ENCODE measurements at regions not wholly inside any gene's neighbourhood (a gene's known extent, or its start where the extent isn't known, plus 50 kb on each side); places are given as distances from the start of the nearest gene placed in this dataset.

DNA sequence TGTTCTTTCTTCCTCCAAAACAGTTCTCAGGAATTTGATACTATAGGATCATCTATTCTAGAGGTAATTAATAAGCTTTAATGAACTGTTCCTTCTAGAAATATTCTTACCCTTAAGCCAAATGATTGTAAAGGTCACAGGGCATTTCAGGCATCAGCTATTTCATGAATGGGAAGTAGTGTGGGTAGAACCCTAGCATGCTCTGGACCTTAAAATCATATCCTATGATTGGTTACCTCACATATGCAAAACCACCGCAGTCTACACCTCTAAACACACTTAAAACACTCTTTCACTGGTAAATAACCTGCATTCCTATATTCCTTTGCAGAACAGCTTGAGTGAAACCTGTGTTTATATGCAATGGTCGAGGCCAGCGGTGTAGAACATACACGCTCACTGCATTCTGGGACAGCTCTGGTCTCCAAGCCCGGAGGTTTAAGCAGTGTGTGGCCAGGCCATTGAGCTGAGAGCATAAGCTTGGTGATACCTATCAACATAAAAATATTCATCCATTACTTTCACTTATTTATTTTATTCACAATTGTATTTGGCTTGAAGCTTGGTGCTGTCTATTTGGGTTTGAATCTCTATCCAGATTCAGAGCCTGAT lies 87.7 kb upstream of the RASGRP1 start:
- Histone ChIP-seq H3K4me1 (ENCODE audit: insufficient read depth) (peaks cover 2% of the 10 kb centered on the region), H3K27ac (ENCODE audit: low read depth) (no peak overlapping the region), H3K4me3 (ENCODE audit: low read depth, low read length) (no peak overlapping the region), H3K36me3 (ENCODE audit: insufficient read depth) (no peaks in the 10 kb centered on the region)
- DNase-seq (ENCODE audit: extremely low spot score): no peak
- WGBS: 87% methylated on average over 5 of the region's 5 CpGs

DNA sequence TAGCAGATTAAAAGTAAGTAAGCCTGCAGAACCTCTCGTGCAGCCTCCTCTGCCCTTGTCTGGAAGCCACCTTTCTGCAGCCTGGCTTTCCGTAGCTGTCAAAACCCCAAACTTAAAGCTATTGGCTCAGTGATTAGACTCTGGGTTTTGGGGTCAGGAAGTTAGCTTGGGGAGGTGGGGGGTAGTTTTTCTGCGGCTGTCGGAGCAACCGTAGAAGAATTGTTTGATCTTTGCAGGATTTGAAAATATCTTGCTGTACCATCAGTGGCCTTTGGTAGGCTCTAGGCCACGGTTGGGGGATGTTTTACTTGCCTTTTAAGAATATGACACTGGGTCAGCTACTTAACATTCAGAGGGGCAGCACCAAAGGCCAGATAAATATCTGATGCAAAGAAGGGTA lies 88.4 kb upstream of the RASGRP1 start:
- Histone ChIP-seq H3K36me3 (ENCODE audit: insufficient read depth) (no peaks in the 10 kb centered on the region), H3K4me3 (ENCODE audit: low read depth, low read length) (no peak overlapping the region), H3K4me1 (ENCODE audit: insufficient read depth) (peaks cover 2% of the 10 kb centered on the region), H3K27ac (ENCODE audit: low read depth) (no peak overlapping the region)
- WGBS: 57% methylated on average over 6 of the region's 6 CpGs
- DNase-seq (ENCODE audit: extremely low spot score): no peak

DNA sequence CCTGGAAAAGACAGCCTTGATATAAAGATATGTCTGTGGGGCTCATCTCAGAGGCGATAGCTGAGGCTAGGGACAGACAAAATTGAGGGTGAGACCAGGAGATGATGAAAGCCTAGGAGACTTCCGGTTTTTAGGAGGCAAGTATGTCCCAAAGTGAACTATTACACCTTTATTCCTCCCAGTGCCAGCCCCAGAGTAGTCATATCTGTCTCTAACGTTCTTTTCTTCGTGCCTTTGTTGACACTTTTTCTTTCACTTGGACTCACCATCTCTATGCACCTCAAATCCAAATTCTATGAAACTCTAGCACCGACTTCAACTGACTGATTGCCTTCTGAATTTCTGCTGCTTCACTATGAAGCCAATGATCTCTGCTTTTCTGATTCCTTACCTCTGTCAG lies 93.8 kb upstream of the RASGRP1 start:
- no peak for DNase-seq (ENCODE audit: extremely low spot score)
- H3K36me3 ChIP-seq (ENCODE audit: insufficient read depth): no peaks in the 10 kb centered on the region
- 77% methylated on average over 5 of the region's 5 CpGs for WGBS
- H3K4me3 ChIP-seq (ENCODE audit: low read depth, low read length): no peak overlapping the region
- H3K27ac ChIP-seq (ENCODE audit: low read depth): no peak overlapping the region
- no peaks in the 10 kb centered on the region for H3K4me1 ChIP-seq (ENCODE audit: insufficient read depth)

DNA sequence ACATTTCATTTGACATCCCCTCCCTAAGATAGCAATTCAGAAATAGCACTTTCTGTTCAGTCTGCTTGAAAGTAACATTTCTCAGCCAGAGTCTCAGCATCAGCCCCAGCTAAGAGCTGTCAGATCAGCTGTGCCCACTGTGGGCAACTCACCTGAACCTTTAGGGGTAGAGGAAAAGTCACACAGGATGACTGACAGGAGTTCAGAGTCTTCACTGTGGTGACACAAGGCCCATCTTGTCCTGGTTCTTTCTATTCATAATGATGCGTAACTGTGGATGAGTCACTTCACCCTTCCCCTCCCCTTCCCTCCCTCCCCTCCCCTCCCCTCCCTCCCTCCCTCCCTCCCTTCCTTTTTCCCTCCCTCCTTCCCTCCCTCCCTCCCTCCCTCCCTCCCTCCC lies 96.1 kb upstream of the RASGRP1 start:
- 71% methylated on average over 1 of the region's 1 CpG for WGBS

GRCh38 chr15:38662033-38662802 lies 97.6 kb upstream of the RASGRP1 start:
- no peak overlapping the region for H3K4me3 ChIP-seq (ENCODE audit: low read depth, low read length)
- no peak for DNase-seq (ENCODE audit: extremely low spot score)
- WGBS: 74% methylated on average over 5 of the region's 5 CpGs
- no peaks in the 10 kb centered on the region for H3K36me3 ChIP-seq (ENCODE audit: insufficient read depth)
- no peaks in the 10 kb centered on the region for H3K4me1 ChIP-seq (ENCODE audit: insufficient read depth)
- H3K27ac ChIP-seq (ENCODE audit: low read depth): no peak overlapping the region

More for the DNA sequence above, 96.1 kb upstream of the RASGRP1 start:
- Histone ChIP-seq H3K36me3 (ENCODE audit: insufficient read depth) (no peaks in the 10 kb centered on the region), H3K27ac (ENCODE audit: low read depth) (no peak overlapping the region), H3K4me3 (ENCODE audit: low read depth, low read length) (no peak overlapping the region), H3K4me1 (ENCODE audit: insufficient read depth) (no peaks in the 10 kb centered on the region)
- DNase-seq (ENCODE audit: extremely low spot score): no peak

GRCh38 chr15:38662805-38663204 lies 98.2 kb upstream of the RASGRP1 start:
- no peaks in the 10 kb centered on the region for H3K36me3 ChIP-seq (ENCODE audit: insufficient read depth)
- no peak overlapping the region for H3K4me3 ChIP-seq (ENCODE audit: low read depth, low read length)
- WGBS: 72% methylated on average over 2 of the region's 2 CpGs
- DNase-seq (ENCODE audit: extremely low spot score): no peak
- H3K4me1 ChIP-seq (ENCODE audit: insufficient read depth): no peaks in the 10 kb centered on the region
- no peak overlapping the region for H3K27ac ChIP-seq (ENCODE audit: low read depth)

DNA sequence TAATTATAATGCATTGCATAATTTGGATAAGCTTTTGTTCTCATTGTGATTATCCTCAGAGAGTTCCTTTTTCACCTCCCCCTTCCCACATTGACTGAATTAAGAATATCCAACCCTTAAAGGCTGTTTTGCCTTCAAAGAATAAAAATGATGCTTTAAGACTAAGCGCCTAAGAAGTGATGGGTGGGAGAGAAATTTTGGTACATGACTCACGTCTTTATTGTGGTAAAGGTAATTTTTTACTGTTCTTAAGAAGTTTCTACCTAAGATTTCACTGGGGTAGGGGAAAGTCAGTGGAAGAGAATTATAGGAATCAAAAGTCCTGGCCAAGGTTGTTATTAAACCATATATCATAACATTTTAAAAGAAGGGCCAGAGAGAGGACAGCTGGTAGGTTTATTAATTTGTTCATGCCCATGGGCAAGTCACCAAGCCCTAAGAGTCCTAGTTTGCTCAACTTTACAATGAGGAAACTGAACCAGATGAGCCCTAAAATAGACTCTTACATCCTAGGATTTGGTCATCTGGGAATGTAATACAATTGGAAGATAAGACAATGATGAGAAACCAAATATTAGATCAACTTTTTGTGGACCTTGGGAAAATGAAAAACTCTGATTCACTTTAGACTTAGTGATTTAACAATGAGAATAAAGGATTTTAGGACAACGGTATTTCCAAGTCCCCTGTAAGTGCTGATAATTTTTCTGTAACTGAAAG lies 101.1 kb upstream of the RASGRP1 start:
- no peak overlapping the region for H3K4me3 ChIP-seq (ENCODE audit: low read depth, low read length)
- no peak for DNase-seq (ENCODE audit: extremely low spot score)
- no peaks in the 10 kb centered on the region for H3K36me3 ChIP-seq (ENCODE audit: insufficient read depth)
- 87% methylated on average over 3 of the region's 3 CpGs for WGBS
- H3K4me1 ChIP-seq (ENCODE audit: insufficient read depth): no peaks in the 10 kb centered on the region
- H3K27ac ChIP-seq (ENCODE audit: low read depth): no peak overlapping the region

DNA sequence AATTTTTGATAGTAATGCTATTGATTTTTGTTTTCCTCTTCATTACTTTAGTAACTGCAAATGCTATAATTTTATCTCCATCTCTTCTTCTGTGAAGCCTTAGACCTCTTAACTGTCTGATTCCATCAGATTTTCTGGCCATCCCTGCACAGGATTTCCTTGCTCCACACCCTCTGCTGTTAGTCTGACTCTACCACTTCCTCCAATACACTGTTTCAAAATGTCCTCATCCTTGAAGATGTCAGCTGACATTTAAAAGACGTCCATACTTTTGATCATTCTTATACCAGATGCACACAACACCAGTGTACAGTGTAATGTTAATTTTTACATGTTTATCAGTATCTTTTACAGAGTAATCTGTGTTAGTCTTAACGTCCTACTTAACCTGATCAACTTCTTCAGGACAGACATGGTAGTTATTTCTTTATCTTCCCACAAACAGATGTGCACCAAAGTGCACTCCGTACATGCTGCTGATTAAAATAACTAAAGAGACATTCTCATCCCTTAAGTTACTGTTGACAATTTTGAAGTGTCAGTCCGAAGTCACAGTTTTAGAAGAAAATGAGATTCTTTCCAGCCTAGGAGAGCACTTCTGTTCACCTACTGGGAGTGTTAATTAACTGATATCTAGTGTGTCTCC lies 102.4 kb upstream of the RASGRP1 start:
- Histone ChIP-seq H3K27ac (ENCODE audit: low read depth) (no peak overlapping the region), H3K4me3 (ENCODE audit: low read depth, low read length) (no peak overlapping the region), H3K36me3 (ENCODE audit: insufficient read depth) (no peaks in the 10 kb centered on the region), H3K4me1 (ENCODE audit: insufficient read depth) (no peaks in the 10 kb centered on the region)
- no peak for DNase-seq (ENCODE audit: extremely low spot score)
- WGBS: 37% methylated on average over 4 of the region's 4 CpGs

DNA sequence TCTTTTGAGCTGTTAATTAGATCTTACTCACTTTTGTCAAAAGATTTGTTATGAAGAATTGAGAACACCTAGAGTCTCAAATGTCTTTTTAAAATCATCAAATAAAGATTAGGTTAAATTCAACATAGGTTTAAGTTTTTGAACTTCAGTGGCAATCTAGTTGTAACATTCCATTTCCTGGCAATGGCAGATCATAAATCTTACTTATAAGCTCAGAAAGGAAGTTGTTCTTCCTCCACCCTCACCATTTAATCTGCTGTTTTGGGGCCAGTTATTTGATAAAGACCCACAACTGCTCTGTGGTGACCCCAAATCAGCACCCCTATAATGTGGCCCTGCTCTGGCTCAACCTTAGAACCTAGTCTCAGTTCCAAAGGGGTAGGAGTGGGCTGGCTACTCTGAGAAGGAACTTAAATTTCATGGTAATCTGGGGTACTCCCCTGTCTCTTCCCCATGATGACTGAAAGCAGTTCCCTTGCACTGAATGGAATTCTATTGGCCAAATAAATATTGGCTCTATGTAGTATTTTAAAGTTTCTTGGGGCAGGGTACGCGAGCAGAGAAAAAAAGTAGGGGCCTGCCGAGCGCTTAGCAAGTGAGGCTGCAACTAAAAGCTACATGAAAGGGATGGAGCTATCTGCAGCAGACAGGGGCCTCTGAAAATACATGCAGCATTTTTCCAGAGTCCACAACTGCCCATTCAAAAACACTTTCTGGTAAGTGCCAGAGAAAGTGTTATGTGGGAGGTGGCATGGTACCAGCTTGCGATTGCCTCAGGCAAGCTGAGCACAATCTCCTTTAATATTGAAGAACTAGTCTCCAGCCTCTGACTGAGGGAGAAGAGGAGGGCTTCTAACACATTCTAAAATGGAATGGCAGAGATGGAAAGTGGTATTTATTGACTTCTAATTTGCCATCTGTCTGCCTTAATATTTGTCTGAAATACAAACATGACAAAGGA lies 103.6 kb upstream of the RASGRP1 start:
- Histone ChIP-seq H3K4me1 (ENCODE audit: insufficient read depth) (no peaks in the 10 kb centered on the region), H3K27ac (ENCODE audit: low read depth) (no peak overlapping the region), H3K4me3 (ENCODE audit: low read depth, low read length) (no peak overlapping the region), H3K36me3 (ENCODE audit: insufficient read depth) (no peaks in the 10 kb centered on the region)
- WGBS: 88% methylated on average over 5 of the region's 5 CpGs
- DNase-seq (ENCODE audit: extremely low spot score): no peak

GRCh38 chr15:38668898-38669391 lies 104.3 kb upstream of the RASGRP1 start:
- Histone ChIP-seq H3K36me3 (ENCODE audit: insufficient read depth) (no peaks in the 10 kb centered on the region), H3K4me1 (ENCODE audit: insufficient read depth) (no peaks in the 10 kb centered on the region), H3K27ac (ENCODE audit: low read depth) (no peak overlapping the region), H3K4me3 (ENCODE audit: low read depth, low read length) (no peak overlapping the region)
- DNase-seq (ENCODE audit: extremely low spot score): no peak
- 44% methylated on average over 8 of the region's 8 CpGs for WGBS

- no peaks in the 10 kb centered on the region for H3K36me3 ChIP-seq (ENCODE audit: insufficient read depth)
These were observed 105.8 kb upstream of the RASGRP1 start for GRCh38 chr15:38670128-38671005.

GRCh38 chr15:38671006-38671387 lies 106.4 kb upstream of the RASGRP1 start:
- WGBS: 90% methylated on average over 2 of the region's 2 CpGs
- no peaks in the 10 kb centered on the region for H3K36me3 ChIP-seq (ENCODE audit: insufficient read depth)
- H3K4me3 ChIP-seq (ENCODE audit: low read depth, low read length): no peak overlapping the region
- no peaks in the 10 kb centered on the region for H3K4me1 ChIP-seq (ENCODE audit: insufficient read depth)
- no peak overlapping the region for H3K27ac ChIP-seq (ENCODE audit: low read depth)
- DNase-seq (ENCODE audit: extremely low spot score): no peak

More at GRCh38 chr15:38670128-38671005, 105.8 kb upstream of the RASGRP1 start:
- no peak overlapping the region for H3K4me3 ChIP-seq (ENCODE audit: low read depth, low read length)
- H3K27ac ChIP-seq (ENCODE audit: low read depth): no peak overlapping the region
- WGBS: 87% methylated on average over 3 of the region's 3 CpGs
- H3K4me1 ChIP-seq (ENCODE audit: insufficient read depth): no peaks in the 10 kb centered on the region
- DNase-seq (ENCODE audit: extremely low spot score): no peak

All from urinary bladder (tissue), 3 donors.